ENCODE measurements at regions not wholly inside any gene's neighbourhood (a gene's known extent, or its start where the extent isn't known, plus 50 kb on each side); places are given as distances from the start of the nearest gene placed in this dataset.
A peak's percentile ranks its signal among the peaks of the same experiment; 100 is the strongest.

- no peak for DNase-seq (ENCODE audit: low read depth in 3 of 3)
Observed at GRCh38 chr7:10888861-10889260, 84.8 kb upstream of the PHF14 start.

GRCh38 chr7:10889266-10889898 is 84.3 kb upstream of the PHF14 start:
- DNase-seq (ENCODE audit: low read depth in 3 of 3), result peak in 1 of 3 experiments; percentile 3

GRCh38 chr7:10908600-10908999 is 65.1 kb upstream of the PHF14 start:
- no peak for DNase-seq (ENCODE audit: low read depth in 3 of 3)

GRCh38 chr7:10910447-10910846 is 63.2 kb upstream of the PHF14 start:
- DNase-seq (ENCODE audit: low read depth in 3 of 3), result no peak

GRCh38 chr7:10912077-10912476 is 61.6 kb upstream of the PHF14 start:
- no peak for DNase-seq (ENCODE audit: low read depth in 3 of 3)

GRCh38 chr7:10913457-10913856 is 60.2 kb upstream of the PHF14 start:
- no peak for DNase-seq (ENCODE audit: low read depth in 3 of 3)

- no peak for DNase-seq (ENCODE audit: low read depth in 3 of 3)
Observed at GRCh38 chr7:10918093-10918590, 55.5 kb upstream of the PHF14 start.

GRCh38 chr7:10919923-10920322 is 53.7 kb upstream of the PHF14 start:
- no peak for DNase-seq (ENCODE audit: low read depth in 3 of 3)

All from stimulated activated CD4-positive, alpha-beta T cell treated with anti-CD3 and anti-CD28 coated beads, TNF-alpha, amount 100 ng/mL, for 4 hours (primary cell).